MM.1S (cell line): ENCODE measurements at regions not wholly inside any gene's neighbourhood (a gene's known extent, or its start where the extent isn't known, plus 50 kb on each side); places are given as distances from the start of the nearest gene placed in this dataset.

Experiments used
- DNase-seq: peaks from one replicate; pipeline ENCODE4 v3.0.0-alpha.2; 2015
- H2AFZ ChIP-seq: fragments of 300-600 bp; sonication (generic); 2 replicates; pipeline ENCODE4 v1.6.0; 2016; ENCODE audit warnings: antibody characterized with exemption, low read length
- H3F3A ChIP-seq: fragments of 300-600 bp; sonication (generic); 2 replicates; pipeline ENCODE4 v1.6.1; 2016; ENCODE audit warnings: mild to moderate bottlenecking, antibody characterized with exemption, low read length, moderate library complexity, mixed read lengths; ENCODE audit not compliant: insufficient read depth
- H3K27ac ChIP-seq: fragments of 300-600 bp; sonication (generic); 2 replicates; pipeline ENCODE4 v1.5.1; 2016; ENCODE audit warnings: mild to moderate bottlenecking, low read length
- H3K27me3 ChIP-seq: fragments of 300-600 bp; sonication (generic); replicated peaks from 2 replicates; pipeline ENCODE4 v1.6.0; 2016; ENCODE audit warnings: low read length; ENCODE audit not compliant: insufficient read depth
- H3K36me3 ChIP-seq: fragments of 300-600 bp; sonication (generic); replicated peaks from 2 replicates; pipeline ENCODE4 v1.6.1; 2016; ENCODE audit warnings: mild to moderate bottlenecking, low read length, mixed read lengths; ENCODE audit not compliant: insufficient read depth
- H3K4me1 ChIP-seq: fragments of 300-600 bp; sonication (generic); 2 replicates; pipeline ENCODE4 v1.6.1; 2016; ENCODE audit warnings: low read length, mixed read lengths
- H3K4me2 ChIP-seq: fragments of 300-600 bp; sonication (generic); 2 replicates; pipeline ENCODE4 v1.6.0; 2016; ENCODE audit warnings: low read depth, low read length
- H3K4me3 ChIP-seq: fragments of 300-600 bp; sonication (generic); 2 replicates; pipeline ENCODE4 v1.5.1; 2016; ENCODE audit warnings: low read length, mixed read lengths
- H3K79me2 ChIP-seq: fragments of 300-600 bp; sonication (generic); 2 replicates; pipeline ENCODE4 v1.6.1; 2016; ENCODE audit warnings: mixed run types, low read length, mixed read lengths
- H3K9ac ChIP-seq: fragments of 300-600 bp; sonication (generic); 2 replicates; pipeline ENCODE4 v1.6.1; 2016; ENCODE audit warnings: low read length, mixed read lengths
- H3K9me2 ChIP-seq: fragments of 300-600 bp; sonication (generic); replicated peaks from 2 replicates; pipeline ENCODE4 v1.6.1; 2016; ENCODE audit warnings: mild to moderate bottlenecking, low read length, mixed read lengths; ENCODE audit not compliant: insufficient read depth
- H3K9me3 ChIP-seq: fragments of 300-600 bp; sonication (generic); replicated peaks from 2 replicates; pipeline ENCODE4 v1.6.1; 2016; ENCODE audit warnings: mild to moderate bottlenecking, low read length, mixed read lengths; ENCODE audit not compliant: insufficient read depth
- H4K20me1 ChIP-seq: fragments of 300-600 bp; sonication (generic); 2 replicates; pipeline ENCODE4 v1.6.1; 2016; ENCODE audit warnings: mild to moderate bottlenecking, low read length, moderate library complexity, mixed read lengths; ENCODE audit not compliant: insufficient read depth
- EZH2 ChIP-seq: fragments of 300-600 bp; sonication (generic); optimal IDR thresholded peaks from 2 replicates; pipeline ENCODE3; 2017; ENCODE audit warnings: low read depth, mild to moderate bottlenecking, antibody characterized with exemption, low read length, mixed read lengths
- EZH2phosphoT487 ChIP-seq: fragments of 300-600 bp; sonication (generic); IDR thresholded peaks from 2 replicates; pipeline ENCODE4 v1.6.1; 2018; ENCODE audit warnings: antibody characterized with exemption, low read length
- TF ChIP-seq, protein P1 (sequence below): fragments of 300-600 bp; sonication (generic); IDR thresholded peaks from 2 replicates; pipeline ENCODE4 v1.5.1; 2016; ENCODE audit warnings: antibody characterized with exemption, low read length, mixed read lengths

GRCh38 chr7:31410265-31410664 lies 69.7 kb upstream of the NEUROD6 start:
- no peaks in the 10 kb centered on the region for H3K4me1 ChIP-seq
- no peak for DNase-seq
- no peaks in the 10 kb centered on the region for H3K36me3 ChIP-seq
- TF ChIP-seq, protein P1, sequence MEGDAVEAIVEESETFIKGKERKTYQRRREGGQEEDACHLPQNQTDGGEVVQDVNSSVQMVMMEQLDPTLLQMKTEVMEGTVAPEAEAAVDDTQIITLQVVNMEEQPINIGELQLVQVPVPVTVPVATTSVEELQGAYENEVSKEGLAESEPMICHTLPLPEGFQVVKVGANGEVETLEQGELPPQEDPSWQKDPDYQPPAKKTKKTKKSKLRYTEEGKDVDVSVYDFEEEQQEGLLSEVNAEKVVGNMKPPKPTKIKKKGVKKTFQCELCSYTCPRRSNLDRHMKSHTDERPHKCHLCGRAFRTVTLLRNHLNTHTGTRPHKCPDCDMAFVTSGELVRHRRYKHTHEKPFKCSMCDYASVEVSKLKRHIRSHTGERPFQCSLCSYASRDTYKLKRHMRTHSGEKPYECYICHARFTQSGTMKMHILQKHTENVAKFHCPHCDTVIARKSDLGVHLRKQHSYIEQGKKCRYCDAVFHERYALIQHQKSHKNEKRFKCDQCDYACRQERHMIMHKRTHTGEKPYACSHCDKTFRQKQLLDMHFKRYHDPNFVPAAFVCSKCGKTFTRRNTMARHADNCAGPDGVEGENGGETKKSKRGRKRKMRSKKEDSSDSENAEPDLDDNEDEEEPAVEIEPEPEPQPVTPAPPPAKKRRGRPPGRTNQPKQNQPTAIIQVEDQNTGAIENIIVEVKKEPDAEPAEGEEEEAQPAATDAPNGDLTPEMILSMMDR: no peak
- TF ChIP-seq EZH2 (no peak), EZH2phosphoT487 (no peak)
- no peak overlapping the region for H3K4me3 ChIP-seq
- H3K9me3 ChIP-seq: no peaks in the 10 kb centered on the region
- no peaks in the 10 kb centered on the region for H3F3A ChIP-seq
- H2AFZ ChIP-seq: no peak overlapping the region
- no peaks in the 10 kb centered on the region for H3K79me2 ChIP-seq
- no peaks in the 10 kb centered on the region for H3K9me2 ChIP-seq
- no peak overlapping the region for H3K4me2 ChIP-seq
- H3K27ac ChIP-seq: no peak overlapping the region
- no peak overlapping the region for H3K9ac ChIP-seq
- no peaks in the 10 kb centered on the region for H3K27me3 ChIP-seq
- H4K20me1 ChIP-seq: no peaks in the 10 kb centered on the region

- H3K27me3 ChIP-seq: no peaks in the 10 kb centered on the region
- no peaks in the 10 kb centered on the region for H3K4me1 ChIP-seq
- H3K9me3 ChIP-seq: no peaks in the 10 kb centered on the region
Observed at GRCh38 chr7:31411416-31411815, 70.9 kb upstream of the NEUROD6 start.

DNA sequence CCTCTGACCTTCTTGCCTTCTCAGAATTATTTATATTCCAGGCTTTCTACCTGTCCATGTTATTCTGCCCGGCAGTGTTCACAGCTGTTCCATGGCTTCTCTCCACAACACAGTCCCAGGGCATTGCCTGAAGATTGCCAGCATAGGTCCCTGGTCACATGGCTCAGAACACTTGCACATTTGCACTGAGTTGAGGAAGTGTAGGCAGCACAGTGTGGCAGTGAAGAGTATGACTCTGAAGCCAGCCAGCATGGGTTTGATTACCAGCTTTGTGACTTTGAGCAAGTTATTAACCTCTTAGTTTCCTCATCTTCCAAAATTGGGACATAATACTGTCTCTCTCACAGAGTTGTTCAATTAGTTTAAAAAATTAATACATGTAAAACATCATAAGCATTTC lies 73.2 kb upstream of the NEUROD6 start:
- no peak for TF ChIP-seq EZH2
- TF ChIP-seq EZH2phosphoT487: no peak
- TF ChIP-seq, protein P1: no peak
- H3K4me1 ChIP-seq: no peaks in the 10 kb centered on the region
- no peaks in the 10 kb centered on the region for H3K27me3 ChIP-seq
- no peaks in the 10 kb centered on the region for H3K9me3 ChIP-seq
- no peaks in the 10 kb centered on the region for H3K36me3 ChIP-seq
- no peak overlapping the region for H3K4me3 ChIP-seq
- H3K79me2 ChIP-seq: no peaks in the 10 kb centered on the region
- DNase-seq: no peak
- no peaks in the 10 kb centered on the region for H4K20me1 ChIP-seq
- no peak overlapping the region for H3K9ac ChIP-seq
- H3K4me2 ChIP-seq: no peak overlapping the region
- H3K27ac ChIP-seq: no peak overlapping the region
- no peaks in the 10 kb centered on the region for H3K9me2 ChIP-seq
- no peak overlapping the region for H2AFZ ChIP-seq
- H3F3A ChIP-seq: no peaks in the 10 kb centered on the region

More at GRCh38 chr7:31411416-31411815, 70.9 kb upstream of the NEUROD6 start:
- Histone ChIP-seq H4K20me1 (no peaks in the 10 kb centered on the region), H3K36me3 (no peaks in the 10 kb centered on the region), H3K9ac (no peak overlapping the region), H3K4me2 (no peak overlapping the region), H2AFZ (no peak overlapping the region), H3K27ac (no peak overlapping the region), H3K9me2 (no peaks in the 10 kb centered on the region), H3F3A (no peaks in the 10 kb centered on the region), H3K79me2 (no peaks in the 10 kb centered on the region), H3K4me3 (no peak overlapping the region)
- no peak for DNase-seq
- TF ChIP-seq EZH2phosphoT487 (no peak), EZH2 (no peak)
- TF ChIP-seq, protein P1: no peak
